Skin of body (tissue), 2 donors: ENCODE measurements at regions not wholly inside any gene's neighbourhood (a gene's known extent, or its start where the extent isn't known, plus 50 kb on each side); places are given as distances from the start of the nearest gene placed in this dataset. TPM values are rescaled to one million over a fixed set of nuclear protein-coding genes. Genes with fewer than 3 reads are reported as not detected.

Source experiments
- DNase-seq: peaks from one replicate; lab custom pipeline; 2025; lab: John Stamatoyannopoulos, UW
- small RNA-seq: library from RNA; depleted of rRNA; stranded (forward); fragments of <200 nt; gene quantifications from one replicate; pipeline ENCODE3, GENCODE V24; 2014; ENCODE audit warnings: low replicate concordance

- no peak for DNase-seq
Observed at GRCh38 chr10:7478727-7479457, 68.1 kb upstream of the SFMBT2 start.

DNA sequence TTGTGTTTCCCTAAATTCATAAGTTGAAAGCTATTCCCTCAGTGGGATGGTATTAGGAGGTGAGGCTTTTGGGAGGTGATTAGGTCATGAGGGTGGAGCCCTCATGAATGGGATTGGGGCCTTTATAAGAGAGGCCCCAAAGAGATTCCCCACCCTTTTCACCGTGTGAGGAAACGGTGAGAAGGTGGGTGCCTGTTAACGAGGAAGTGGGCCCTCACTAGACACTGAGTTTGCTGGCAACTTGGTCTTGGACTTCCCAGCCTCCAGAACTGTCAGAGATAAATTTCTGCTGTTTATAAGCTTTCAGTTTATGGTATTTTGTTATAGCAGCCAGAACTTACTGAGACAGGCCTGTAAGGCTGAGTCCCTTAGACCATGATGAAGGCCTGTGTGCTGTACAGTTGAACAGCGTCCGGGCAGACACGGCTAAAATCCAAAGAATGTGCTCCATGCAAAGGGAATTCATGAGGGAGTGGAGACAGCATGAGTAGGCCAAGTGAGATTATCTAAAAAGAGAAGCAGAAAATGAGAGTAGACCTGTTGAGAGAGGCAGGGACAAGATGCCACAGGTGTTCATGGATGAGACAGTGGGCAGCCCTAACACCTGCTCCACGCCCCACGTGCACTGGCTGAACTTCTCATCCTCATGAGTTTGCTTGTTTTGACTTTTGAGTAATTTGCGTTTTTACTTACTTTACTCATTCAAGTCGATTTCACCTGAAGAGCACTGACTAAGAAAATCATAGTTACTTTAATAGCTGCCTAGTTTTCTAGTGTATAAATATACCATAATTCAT lies 66.9 kb upstream of the SFMBT2 start:
- no peak for DNase-seq

DNA sequence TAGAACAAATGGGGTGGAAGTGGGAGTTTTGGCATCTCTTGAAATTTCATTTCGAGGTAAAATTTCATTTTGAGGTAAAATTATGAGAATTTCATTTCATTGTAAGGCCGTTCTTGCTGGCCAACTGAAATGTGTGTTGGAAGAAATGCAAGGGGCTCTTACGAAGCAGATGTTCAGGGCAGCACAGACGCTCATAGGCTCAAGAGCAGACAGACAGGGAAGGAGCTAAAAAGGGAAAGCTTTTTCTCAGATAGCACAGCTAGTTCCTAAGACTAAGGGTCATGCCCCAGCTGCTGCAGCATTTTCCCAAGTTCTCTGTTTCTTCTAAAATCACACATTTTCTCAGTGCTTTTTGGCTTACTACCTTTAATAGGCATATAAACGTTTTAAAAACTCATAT lies 65.1 kb upstream of the SFMBT2 start:
- DNase-seq: no peak

DNA sequence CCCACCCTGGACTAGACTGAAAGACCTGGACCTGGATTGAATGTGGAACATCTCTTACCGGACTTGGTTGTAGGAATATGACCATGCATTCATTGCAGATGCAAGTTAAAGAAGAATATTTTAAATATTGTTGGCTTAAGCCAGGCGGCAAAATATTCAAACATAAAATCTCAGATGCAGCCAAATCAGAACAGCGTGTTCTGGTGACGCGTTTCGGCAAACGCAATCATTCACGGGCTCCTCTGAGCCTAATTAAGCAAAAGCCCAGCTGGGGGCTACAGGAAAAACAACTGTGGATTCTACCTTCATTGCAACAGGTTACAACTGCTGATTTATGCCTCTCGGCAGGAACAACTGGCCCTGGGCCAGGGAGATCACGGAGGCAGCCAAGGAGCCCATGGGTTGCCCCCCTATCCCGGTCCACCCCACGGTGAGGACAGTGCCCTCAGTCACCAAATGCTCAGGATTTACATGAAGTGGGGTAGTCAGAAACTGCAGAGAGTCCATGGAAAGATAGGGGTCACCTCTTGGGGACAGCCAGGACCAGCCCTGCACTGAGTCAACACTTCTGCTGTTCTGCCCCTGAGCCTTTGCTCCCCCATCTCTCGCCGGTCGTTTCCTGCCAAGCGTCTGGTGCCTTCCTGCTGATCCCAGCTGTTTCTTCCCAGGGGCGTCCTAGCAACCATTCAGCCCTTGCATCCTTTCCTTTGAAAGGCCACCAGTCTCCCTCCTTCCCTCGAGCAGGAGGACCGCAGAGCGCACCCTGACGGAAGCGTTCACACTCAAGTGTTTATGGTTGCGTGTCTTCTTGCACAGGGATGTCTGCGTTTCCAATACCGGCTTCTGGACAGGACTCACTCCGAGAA lies 64.4 kb upstream of the SFMBT2 start:
- DNase-seq: peak; percentile 27

- DNase-seq: no peak
Observed at GRCh38 chr10:7474388-7474787, 63.6 kb upstream of the SFMBT2 start.

DNA sequence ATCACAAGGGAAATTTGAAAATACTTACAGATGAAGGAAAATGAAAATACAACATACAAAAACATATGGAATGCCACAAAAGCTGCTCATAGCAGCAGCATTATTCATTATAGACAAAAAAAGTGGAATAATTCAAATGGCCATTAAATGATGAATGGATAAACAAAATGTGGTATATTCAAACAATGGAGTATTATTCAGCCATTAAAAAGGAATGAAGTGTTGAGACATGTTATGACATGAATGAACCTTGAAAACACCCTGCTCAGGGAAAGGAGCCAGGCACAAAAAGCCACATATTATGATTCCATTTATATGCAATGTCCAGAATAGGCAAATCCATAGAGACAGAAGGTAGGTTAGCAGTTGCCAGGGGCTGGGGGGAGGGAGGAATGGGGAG lies 62.6 kb upstream of the SFMBT2 start:
- DNase-seq: no peak

GRCh38 chr10:7471720-7472367 lies 61.0 kb upstream of the SFMBT2 start:
- DNase-seq: no peak

- DNase-seq: no peak
Observed at GRCh38 chr10:7470371-7470770, 59.5 kb upstream of the SFMBT2 start.

- DNase-seq: no peak
Observed at GRCh38 chr10:7467031-7467667, 56.3 kb upstream of the SFMBT2 start.

GRCh38 chr10:7464691-7465090 lies 53.9 kb upstream of the SFMBT2 start:
- DNase-seq: no peak

Small RNA genes in the stretch of these regions (small RNA-seq; reads per million reads assigned to genes)
- gene RNU6-535P: not detected
